GM12891 (cell line): ENCODE measurements at regions not wholly inside any gene's neighbourhood (a gene's known extent, or its start where the extent isn't known, plus 50 kb on each side); places are given as distances from the start of the nearest gene placed in this dataset.

Experiments
- DNase-seq: peaks from one replicate; pipeline ENCODE4 v3.0.0; 2011; ENCODE audit warnings: low spot score; ENCODE audit not compliant: insufficient read length
- FAIRE-seq: peaks from 2 replicates; lab custom pipeline; 2011; peaks lifted over from hg19 to GRCh38; lab: Jason Lieb, UNC
- PAX5 ChIP-seq: IDR thresholded peaks from 2 replicates; pipeline ENCODE4 v1.6.1; 2011; ENCODE audit warnings: low read length, moderate library complexity, mild to moderate bottlenecking; ENCODE audit not compliant: insufficient read depth, severe bottlenecking
- POLR2A ChIP-seq: IDR thresholded peaks from 2 replicates; pipeline ENCODE4 v1.6.1; 2011; ENCODE audit warnings: low read depth, low read length, control low read depth
- POLR2AphosphoS5 ChIP-seq: IDR thresholded peaks from 2 replicates; pipeline ENCODE4 v1.6.1; 2011; ENCODE audit warnings: low read depth, low read length, control low read depth
- POU2F2 ChIP-seq: IDR thresholded peaks from 2 replicates; pipeline ENCODE4 v1.6.1; 2011; ENCODE audit warnings: low read depth, mild to moderate bottlenecking, control low read depth, low read length, moderate library complexity
- SPI1 ChIP-seq: IDR thresholded peaks from 2 replicates; pipeline ENCODE4 v1.6.1; 2011; ENCODE audit warnings: low read depth, low read length, control low read depth
- TAF1 ChIP-seq: IDR thresholded peaks from 2 replicates; pipeline ENCODE4 v1.6.1; 2011; ENCODE audit warnings: low read depth, low read length, control low read depth

- TF ChIP-seq POLR2A, result no peak
- no peak for TF ChIP-seq POU2F2
- TF ChIP-seq SPI1, result no peak
- no peak for TF ChIP-seq PAX5
- TF ChIP-seq TAF1, result no peak
- no peak for TF ChIP-seq POLR2AphosphoS5
These were observed 1343.8 kb upstream of the LRRTM1 start for GRCh38 chr2:81648370-81648769.

GRCh38 chr2:81647715-81648230 is 1343.2 kb upstream of the LRRTM1 start:
- no peak for FAIRE-seq
- DNase-seq, result no peak
- TF ChIP-seq SPI1 (no peak), PAX5 (no peak), POU2F2 (no peak), POLR2A (no peak), TAF1 (no peak), POLR2AphosphoS5 (no peak)

More at GRCh38 chr2:81648370-81648769, 1343.8 kb upstream of the LRRTM1 start:
- FAIRE-seq (no peak), DNase-seq (no peak)

- no peak for TF ChIP-seq POU2F2
- no peak for TF ChIP-seq PAX5
- no peak for TF ChIP-seq POLR2AphosphoS5
- no peak for TF ChIP-seq SPI1
- TF ChIP-seq TAF1, result no peak
- TF ChIP-seq POLR2A, result no peak
- FAIRE-seq (no peak), DNase-seq (no peak)
These were observed 1341.3 kb upstream of the LRRTM1 start for GRCh38 chr2:81645745-81646301.

GRCh38 chr2:81644189-81644588 is 1339.6 kb upstream of the LRRTM1 start:
- DNase-seq (no peak), FAIRE-seq (no peak)
- TF ChIP-seq SPI1, result no peak
- no peak for TF ChIP-seq TAF1
- TF ChIP-seq POU2F2, result no peak
- TF ChIP-seq POLR2A, result no peak
- no peak for TF ChIP-seq PAX5
- TF ChIP-seq POLR2AphosphoS5, result no peak

GRCh38 chr2:81624825-81625224 is 1320.3 kb upstream of the LRRTM1 start:
- TF ChIP-seq POLR2A (no peak), POLR2AphosphoS5 (no peak), SPI1 (no peak), TAF1 (no peak), POU2F2 (no peak), PAX5 (no peak)
- DNase-seq (no peak), FAIRE-seq (no peak)

- FAIRE-seq, result no peak
- TF ChIP-seq TAF1 (no peak), POU2F2 (no peak)
- no peak for DNase-seq
These were observed 1295.5 kb upstream of the LRRTM1 start for GRCh38 chr2:81600088-81600487.

GRCh38 chr2:81598453-81598852 is 1293.9 kb upstream of the LRRTM1 start:
- DNase-seq (no peak), FAIRE-seq (no peak)
- no peak for TF ChIP-seq POU2F2
- no peak for TF ChIP-seq TAF1
- TF ChIP-seq PAX5, result no peak
- no peak for TF ChIP-seq POLR2A
- no peak for TF ChIP-seq SPI1
- no peak for TF ChIP-seq POLR2AphosphoS5

- TF ChIP-seq POLR2AphosphoS5 (no peak), SPI1 (no peak)
- no peak for DNase-seq
- no peak for FAIRE-seq
These were observed 1284.9 kb upstream of the LRRTM1 start for GRCh38 chr2:81589406-81589805.

- DNase-seq (no peak), FAIRE-seq (no peak)
- TF ChIP-seq POLR2AphosphoS5 (no peak), SPI1 (no peak), TAF1 (no peak), POU2F2 (no peak), POLR2A (no peak), PAX5 (no peak)
These were observed 1279.0 kb upstream of the LRRTM1 start for GRCh38 chr2:81583311-81584108.

- TF ChIP-seq SPI1, result no peak
- no peak for TF ChIP-seq PAX5
- no peak for TF ChIP-seq POU2F2
- no peak for TF ChIP-seq POLR2A
- no peak for TF ChIP-seq TAF1
- no peak for TF ChIP-seq POLR2AphosphoS5
- FAIRE-seq, result no peak
- no peak for DNase-seq
These were observed 1272.2 kb upstream of the LRRTM1 start for GRCh38 chr2:81576713-81577112.

GRCh38 chr2:81551040-81551634 is 1246.6 kb upstream of the LRRTM1 start:
- DNase-seq, result no peak
- TF ChIP-seq SPI1, result no peak
- no peak for TF ChIP-seq POU2F2
- TF ChIP-seq POLR2AphosphoS5, result no peak
- no peak for TF ChIP-seq TAF1
- no peak for TF ChIP-seq PAX5
- TF ChIP-seq POLR2A, result no peak
- no peak for FAIRE-seq
